GM23338 (cell line): ENCODE measurements at regions not wholly inside any gene's neighbourhood (a gene's known extent, or its start where the extent isn't known, plus 50 kb on each side); places are given as distances from the start of the nearest gene placed in this dataset.

Experiments used
- ATAC-seq: fragments of 200-7000 bp; cut with Tn5 transposase; 3 replicates; pipeline ENCODE4 v1.9.1; 2020
- DNase-seq: peaks from one replicate; pipeline ENCODE4 v3.0.0-alpha.2; 2015; ENCODE audit warnings: low spot score
- H2AFZ ChIP-seq: fragments of 200-600 bp; sonication (generic); 2 replicates; pipeline ENCODE4 v1.8.0; 2016; ENCODE audit warnings: antibody characterized with exemption, mild to moderate bottlenecking, moderate library complexity
- H3F3A ChIP-seq: fragments of 200-600 bp; sonication (generic); replicated peaks from 2 replicates; pipeline ENCODE4 v1.8.0; 2017; ENCODE audit warnings: antibody characterized with exemption, mixed run types, low read depth
- H3K27ac ChIP-seq: fragments of 200-600 bp; sonication (generic); 2 replicates; pipeline ENCODE4 v1.6.1; 2016; ENCODE audit warnings: low read depth
- H3K27me3 ChIP-seq: fragments of 200-600 bp; sonication (generic); 2 replicates; pipeline ENCODE4 v1.8.0; 2016; ENCODE audit warnings: mild to moderate bottlenecking, mixed run types, moderate library complexity; ENCODE audit not compliant: insufficient read depth
- H3K36me3 ChIP-seq: fragments of 200-600 bp; sonication (generic); 2 replicates; pipeline ENCODE4 v1.8.0; 2016; ENCODE audit warnings: mild to moderate bottlenecking; ENCODE audit not compliant: insufficient read depth
- H3K4me1 ChIP-seq: fragments of 200-600 bp; sonication (generic); 2 replicates; pipeline ENCODE4 v1.8.0; 2016; ENCODE audit warnings: mild to moderate bottlenecking, moderate library complexity; ENCODE audit not compliant: insufficient read depth
- H3K4me2 ChIP-seq: fragments of 200-600 bp; sonication (generic); 2 replicates; pipeline ENCODE4 v1.7.1; 2017; ENCODE audit warnings: mixed run types
- H3K4me3 ChIP-seq: fragments of 200-600 bp; sonication (generic); 2 replicates; pipeline ENCODE4 v1.6.1; 2016; ENCODE audit warnings: mixed run types
- H3K79me2 ChIP-seq: fragments of 200-600 bp; sonication (generic); replicated peaks from 2 replicates; pipeline ENCODE4 v1.8.0; 2017; ENCODE audit warnings: mild to moderate bottlenecking; ENCODE audit not compliant: insufficient read depth
- H3K9me2 ChIP-seq: fragments of 200-600 bp; sonication (generic); 2 replicates; pipeline ENCODE4 v1.8.0; 2017; ENCODE audit not compliant: insufficient read depth
- H4K20me1 ChIP-seq: fragments of 200-600 bp; sonication (generic); replicated peaks from 2 replicates; pipeline ENCODE4 v1.8.0; 2017; ENCODE audit warnings: mild to moderate bottlenecking; ENCODE audit not compliant: insufficient read depth
- H3K27ac Mint-ChIP-seq: 2 replicates; pipeline ENCODE4 v1.8.0; 2020; ENCODE audit warnings: inconsistent platforms, mild to moderate bottlenecking, moderate library complexity, mixed read lengths
- H3K27me3 Mint-ChIP-seq: 3 replicates; pipeline ENCODE4 v1.8.0; 2022; ENCODE audit warnings: low read depth, mild to moderate bottlenecking, moderate library complexity, mixed read lengths, inconsistent platforms; ENCODE audit not compliant: insufficient read depth, poor library complexity
- H3K36me3 Mint-ChIP-seq: 3 replicates; pipeline ENCODE4 v1.8.0; 2021; ENCODE audit warnings: low read depth, mild to moderate bottlenecking, inconsistent platforms, moderate library complexity, mixed read lengths
- H3K4me1 Mint-ChIP-seq: 3 replicates; pipeline ENCODE4 v1.8.0; 2020; ENCODE audit warnings: mild to moderate bottlenecking, inconsistent platforms, mixed read lengths
- H3K4me3 Mint-ChIP-seq: 3 replicates; pipeline ENCODE4 v1.8.0; 2021; ENCODE audit warnings: moderate library complexity, mild to moderate bottlenecking, inconsistent platforms, mixed read lengths
- H3K9me3 Mint-ChIP-seq: 3 replicates; pipeline ENCODE4 v1.8.0; 2020; ENCODE audit warnings: moderate library complexity, mild to moderate bottlenecking, inconsistent platforms, mixed read lengths
- EZH2 ChIP-seq: fragments of 200-600 bp; sonication (generic); IDR thresholded peaks from one replicate; pipeline ENCODE4 v1.8.0; 2017; ENCODE audit warnings: antibody characterized with exemption, mild to moderate bottlenecking, low read depth; ENCODE audit not compliant: unreplicated experiment
- EZH2phosphoT487 ChIP-seq: fragments of 200-600 bp; sonication (generic); IDR thresholded peaks from one replicate; pipeline ENCODE4 v1.8.1; 2018; ENCODE audit warnings: antibody characterized with exemption; ENCODE audit not compliant: unreplicated experiment
- JUNB ChIP-seq: IDR thresholded peaks from one replicate; pipeline ENCODE4 v1.6.1; 2016; ENCODE audit warnings: antibody characterized with exemption; ENCODE audit not compliant: unreplicated experiment
- POLR2AphosphoS5 ChIP-seq: IDR thresholded peaks from 2 replicates; pipeline ENCODE4 v1.6.1; 2016; ENCODE audit warnings: antibody characterized with exemption, low read depth
- STAT1 ChIP-seq: IDR thresholded peaks from one replicate; pipeline ENCODE4 v1.6.1; 2016; ENCODE audit warnings: antibody characterized with exemption; ENCODE audit not compliant: unreplicated experiment
- ZNF114 ChIP-seq: fragments of 250-450 bp; sonication (Bioruptor Pico); IDR thresholded peaks from 2 replicates; pipeline ENCODE4 v1.5.0; 2020; ENCODE audit warnings: mild to moderate bottlenecking, moderate library complexity
- ZNF331 ChIP-seq: fragments of 250-450 bp; sonication (Bioruptor Pico); IDR thresholded peaks from 2 replicates; pipeline ENCODE4 v1.5.0; 2020; ENCODE audit warnings: low read depth, mild to moderate bottlenecking, moderate library complexity
- TF ChIP-seq, protein P1 (sequence below): fragments of 250-450 bp; sonication (Bioruptor Pico); IDR thresholded peaks from 2 replicates; pipeline ENCODE4 v1.5.0; 2020; ENCODE audit warnings: mild to moderate bottlenecking, moderate library complexity
- TF ChIP-seq, protein P2 (sequence below), 2 experiments: fragments of 200-600 bp in 1 of 2; sonication (generic) in 1 of 2; conservative IDR thresholded peaks; 2 replicates each; pipeline versions ENCODE4 v1.5.1 to v1.6.1; 2016 to 2017; ENCODE audit warnings: antibody characterized with exemption in 2 of 2, low read depth in 2 of 2, mild to moderate bottlenecking in 2 of 2, moderate library complexity in 1 of 2
- TF ChIP-seq, protein P3 (sequence below): IDR thresholded peaks from 2 replicates; pipeline ENCODE4 v1.6.1; 2016; ENCODE audit warnings: antibody characterized with exemption

DNA sequence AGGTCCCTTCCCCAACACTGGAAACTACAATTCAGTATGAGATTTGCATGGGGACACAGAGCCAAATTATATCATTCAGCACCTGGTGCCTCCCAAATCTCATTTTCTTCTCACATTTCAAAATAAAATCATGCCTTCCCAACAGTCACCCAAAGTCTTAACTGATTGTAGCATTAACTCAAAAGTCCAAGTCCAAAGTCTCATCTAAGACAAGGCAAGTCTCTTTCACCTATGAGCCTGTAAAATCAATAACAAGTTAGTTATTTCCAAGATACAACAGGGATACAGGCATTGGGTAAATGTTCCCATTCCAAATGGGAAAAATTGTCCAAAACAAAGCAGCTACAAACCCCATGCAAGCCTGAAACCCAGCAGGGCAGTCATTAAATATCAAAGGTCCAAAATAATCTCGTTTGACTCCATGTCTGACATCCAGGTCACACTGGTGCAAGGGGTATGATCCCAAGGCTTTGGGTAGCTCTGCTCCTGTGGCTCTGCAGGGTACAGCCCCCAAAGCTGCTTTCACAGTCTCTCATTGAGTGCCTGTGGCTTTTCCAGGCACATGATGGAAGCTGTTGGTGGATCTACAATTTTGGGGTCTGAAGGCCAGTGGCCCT is 1370.1 kb upstream of the DDX18 start:
- DNase-seq (no peak), ATAC-seq (no peak)
- H3K9me2 ChIP-seq, result no peaks in the 10 kb centered on the region; the same call in 1 of the 2 replicates
- Mint-ChIP-seq H3K9me3 (peaks cover 19% of the 10 kb centered on the region), H3K4me3 (no peak overlapping the region), H3K4me1 (no peaks in the 10 kb centered on the region), H3K36me3 (peaks cover 16% of the 10 kb centered on the region; the same call in 2 of the 3 replicates), H3K27ac (no peak overlapping the region), H3K27me3 (no peaks in the 10 kb centered on the region)
- H3K27me3 ChIP-seq, result no peaks in the 10 kb centered on the region
- no peak overlapping the region for H2AFZ ChIP-seq
- H3K4me2 ChIP-seq, result no peak overlapping the region
- no peaks in the 10 kb centered on the region for H3K36me3 ChIP-seq
- no peaks in the 10 kb centered on the region for H3K79me2 ChIP-seq
- H3K4me3 ChIP-seq, result no peak overlapping the region
- no peaks in the 10 kb centered on the region for H4K20me1 ChIP-seq
- no peaks in the 10 kb centered on the region for H3K4me1 ChIP-seq
- no peak overlapping the region for H3K27ac ChIP-seq
- TF ChIP-seq, protein P1, sequence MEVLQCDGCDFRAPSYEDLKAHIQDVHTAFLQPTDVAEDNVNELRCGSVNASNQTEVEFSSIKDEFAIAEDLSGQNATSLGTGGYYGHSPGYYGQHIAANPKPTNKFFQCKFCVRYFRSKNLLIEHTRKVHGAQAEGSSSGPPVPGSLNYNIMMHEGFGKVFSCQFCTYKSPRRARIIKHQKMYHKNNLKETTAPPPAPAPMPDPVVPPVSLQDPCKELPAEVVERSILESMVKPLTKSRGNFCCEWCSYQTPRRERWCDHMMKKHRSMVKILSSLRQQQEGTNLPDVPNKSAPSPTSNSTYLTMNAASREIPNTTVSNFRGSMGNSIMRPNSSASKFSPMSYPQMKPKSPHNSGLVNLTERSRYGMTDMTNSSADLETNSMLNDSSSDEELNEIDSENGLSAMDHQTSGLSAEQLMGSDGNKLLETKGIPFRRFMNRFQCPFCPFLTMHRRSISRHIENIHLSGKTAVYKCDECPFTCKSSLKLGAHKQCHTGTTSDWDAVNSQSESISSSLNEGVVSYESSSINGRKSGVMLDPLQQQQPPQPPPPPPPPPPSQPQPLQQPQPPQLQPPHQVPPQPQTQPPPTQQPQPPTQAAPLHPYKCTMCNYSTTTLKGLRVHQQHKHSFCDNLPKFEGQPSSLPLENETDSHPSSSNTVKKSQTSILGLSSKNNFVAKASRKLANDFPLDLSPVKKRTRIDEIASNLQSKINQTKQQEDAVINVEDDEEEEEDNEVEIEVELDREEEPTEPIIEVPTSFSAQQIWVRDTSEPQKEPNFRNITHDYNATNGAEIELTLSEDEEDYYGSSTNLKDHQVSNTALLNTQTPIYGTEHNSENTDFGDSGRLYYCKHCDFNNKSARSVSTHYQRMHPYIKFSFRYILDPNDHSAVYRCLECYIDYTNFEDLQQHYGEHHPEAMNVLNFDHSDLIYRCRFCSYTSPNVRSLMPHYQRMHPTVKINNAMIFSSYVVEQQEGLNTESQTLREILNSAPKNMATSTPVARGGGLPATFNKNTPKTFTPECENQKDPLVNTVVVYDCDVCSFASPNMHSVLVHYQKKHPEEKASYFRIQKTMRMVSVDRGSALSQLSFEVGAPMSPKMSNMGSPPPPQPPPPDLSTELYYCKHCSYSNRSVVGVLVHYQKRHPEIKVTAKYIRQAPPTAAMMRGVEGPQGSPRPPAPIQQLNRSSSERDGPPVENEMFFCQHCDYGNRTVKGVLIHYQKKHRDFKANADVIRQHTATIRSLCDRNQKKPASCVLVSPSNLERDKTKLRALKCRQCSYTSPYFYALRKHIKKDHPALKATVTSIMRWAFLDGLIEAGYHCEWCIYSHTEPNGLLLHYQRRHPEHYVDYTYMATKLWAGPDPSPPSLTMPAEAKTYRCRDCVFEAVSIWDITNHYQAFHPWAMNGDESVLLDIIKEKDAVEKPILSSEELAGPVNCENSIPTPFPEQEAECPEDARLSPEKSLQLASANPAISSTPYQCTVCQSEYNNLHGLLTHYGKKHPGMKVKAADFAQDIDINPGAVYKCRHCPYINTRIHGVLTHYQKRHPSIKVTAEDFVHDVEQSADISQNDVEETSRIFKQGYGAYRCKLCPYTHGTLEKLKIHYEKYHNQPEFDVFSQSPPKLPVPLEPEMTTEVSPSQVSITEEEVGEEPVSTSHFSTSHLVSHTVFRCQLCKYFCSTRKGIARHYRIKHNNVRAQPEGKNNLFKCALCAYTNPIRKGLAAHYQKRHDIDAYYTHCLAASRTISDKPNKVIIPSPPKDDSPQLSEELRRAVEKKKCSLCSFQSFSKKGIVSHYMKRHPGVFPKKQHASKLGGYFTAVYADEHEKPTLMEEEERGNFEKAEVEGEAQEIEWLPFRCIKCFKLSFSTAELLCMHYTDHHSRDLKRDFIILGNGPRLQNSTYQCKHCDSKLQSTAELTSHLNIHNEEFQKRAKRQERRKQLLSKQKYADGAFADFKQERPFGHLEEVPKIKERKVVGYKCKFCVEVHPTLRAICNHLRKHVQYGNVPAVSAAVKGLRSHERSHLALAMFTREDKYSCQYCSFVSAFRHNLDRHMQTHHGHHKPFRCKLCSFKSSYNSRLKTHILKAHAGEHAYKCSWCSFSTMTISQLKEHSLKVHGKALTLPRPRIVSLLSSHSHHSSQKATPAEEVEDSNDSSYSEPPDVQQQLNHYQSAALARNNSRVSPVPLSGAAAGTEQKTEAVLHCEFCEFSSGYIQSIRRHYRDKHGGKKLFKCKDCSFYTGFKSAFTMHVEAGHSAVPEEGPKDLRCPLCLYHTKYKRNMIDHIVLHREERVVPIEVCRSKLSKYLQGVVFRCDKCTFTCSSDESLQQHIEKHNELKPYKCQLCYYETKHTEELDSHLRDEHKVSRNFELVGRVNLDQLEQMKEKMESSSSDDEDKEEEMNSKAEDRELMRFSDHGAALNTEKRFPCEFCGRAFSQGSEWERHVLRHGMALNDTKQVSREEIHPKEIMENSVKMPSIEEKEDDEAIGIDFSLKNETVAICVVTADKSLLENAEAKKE, result no peak
- TF ChIP-seq POLR2AphosphoS5 (no peak), JUNB (no peak), ZNF114 (CRISPR knock-in tag) (no peak), ZNF331 (CRISPR knock-in tag) (no peak), EZH2 (no peak), STAT1 (no peak), EZH2phosphoT487 (no peak)
- TF ChIP-seq, protein P2, sequence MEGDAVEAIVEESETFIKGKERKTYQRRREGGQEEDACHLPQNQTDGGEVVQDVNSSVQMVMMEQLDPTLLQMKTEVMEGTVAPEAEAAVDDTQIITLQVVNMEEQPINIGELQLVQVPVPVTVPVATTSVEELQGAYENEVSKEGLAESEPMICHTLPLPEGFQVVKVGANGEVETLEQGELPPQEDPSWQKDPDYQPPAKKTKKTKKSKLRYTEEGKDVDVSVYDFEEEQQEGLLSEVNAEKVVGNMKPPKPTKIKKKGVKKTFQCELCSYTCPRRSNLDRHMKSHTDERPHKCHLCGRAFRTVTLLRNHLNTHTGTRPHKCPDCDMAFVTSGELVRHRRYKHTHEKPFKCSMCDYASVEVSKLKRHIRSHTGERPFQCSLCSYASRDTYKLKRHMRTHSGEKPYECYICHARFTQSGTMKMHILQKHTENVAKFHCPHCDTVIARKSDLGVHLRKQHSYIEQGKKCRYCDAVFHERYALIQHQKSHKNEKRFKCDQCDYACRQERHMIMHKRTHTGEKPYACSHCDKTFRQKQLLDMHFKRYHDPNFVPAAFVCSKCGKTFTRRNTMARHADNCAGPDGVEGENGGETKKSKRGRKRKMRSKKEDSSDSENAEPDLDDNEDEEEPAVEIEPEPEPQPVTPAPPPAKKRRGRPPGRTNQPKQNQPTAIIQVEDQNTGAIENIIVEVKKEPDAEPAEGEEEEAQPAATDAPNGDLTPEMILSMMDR (conservative IDR thresholded peaks at IDR 0.05; ENCODE audit: low read depth in 2 of 2), result no peak
- TF ChIP-seq, protein P3, sequence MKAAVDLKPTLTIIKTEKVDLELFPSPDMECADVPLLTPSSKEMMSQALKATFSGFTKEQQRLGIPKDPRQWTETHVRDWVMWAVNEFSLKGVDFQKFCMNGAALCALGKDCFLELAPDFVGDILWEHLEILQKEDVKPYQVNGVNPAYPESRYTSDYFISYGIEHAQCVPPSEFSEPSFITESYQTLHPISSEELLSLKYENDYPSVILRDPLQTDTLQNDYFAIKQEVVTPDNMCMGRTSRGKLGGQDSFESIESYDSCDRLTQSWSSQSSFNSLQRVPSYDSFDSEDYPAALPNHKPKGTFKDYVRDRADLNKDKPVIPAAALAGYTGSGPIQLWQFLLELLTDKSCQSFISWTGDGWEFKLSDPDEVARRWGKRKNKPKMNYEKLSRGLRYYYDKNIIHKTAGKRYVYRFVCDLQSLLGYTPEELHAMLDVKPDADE, result no peak
- H3F3A ChIP-seq, result no peaks in the 10 kb centered on the region
